ENCODE measurements at regions not wholly inside any gene's neighbourhood (a gene's known extent, or its start where the extent isn't known, plus 50 kb on each side); places are given as distances from the start of the nearest gene placed in this dataset.

DNA sequence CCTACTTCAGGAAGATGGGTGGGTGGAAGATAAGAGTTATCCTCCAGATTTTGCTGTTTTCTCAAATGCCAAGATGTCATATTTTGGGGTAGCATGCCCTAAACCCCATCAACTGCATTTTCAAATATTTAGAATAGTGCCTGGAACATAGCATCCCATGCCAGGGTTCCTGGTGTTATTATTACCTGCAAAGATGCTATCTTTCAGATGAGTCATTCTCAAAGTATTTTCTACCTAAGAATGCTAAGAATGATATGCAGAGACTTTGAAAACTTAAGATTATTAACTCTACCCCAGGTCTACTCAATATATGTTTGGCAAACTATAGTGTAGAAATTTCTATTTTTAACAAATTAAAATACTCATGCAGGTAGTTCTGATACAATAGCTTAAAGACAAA is 934.3 kb upstream of the SLIT2 start:
- TF ChIP-seq, protein P1, sequence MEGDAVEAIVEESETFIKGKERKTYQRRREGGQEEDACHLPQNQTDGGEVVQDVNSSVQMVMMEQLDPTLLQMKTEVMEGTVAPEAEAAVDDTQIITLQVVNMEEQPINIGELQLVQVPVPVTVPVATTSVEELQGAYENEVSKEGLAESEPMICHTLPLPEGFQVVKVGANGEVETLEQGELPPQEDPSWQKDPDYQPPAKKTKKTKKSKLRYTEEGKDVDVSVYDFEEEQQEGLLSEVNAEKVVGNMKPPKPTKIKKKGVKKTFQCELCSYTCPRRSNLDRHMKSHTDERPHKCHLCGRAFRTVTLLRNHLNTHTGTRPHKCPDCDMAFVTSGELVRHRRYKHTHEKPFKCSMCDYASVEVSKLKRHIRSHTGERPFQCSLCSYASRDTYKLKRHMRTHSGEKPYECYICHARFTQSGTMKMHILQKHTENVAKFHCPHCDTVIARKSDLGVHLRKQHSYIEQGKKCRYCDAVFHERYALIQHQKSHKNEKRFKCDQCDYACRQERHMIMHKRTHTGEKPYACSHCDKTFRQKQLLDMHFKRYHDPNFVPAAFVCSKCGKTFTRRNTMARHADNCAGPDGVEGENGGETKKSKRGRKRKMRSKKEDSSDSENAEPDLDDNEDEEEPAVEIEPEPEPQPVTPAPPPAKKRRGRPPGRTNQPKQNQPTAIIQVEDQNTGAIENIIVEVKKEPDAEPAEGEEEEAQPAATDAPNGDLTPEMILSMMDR (conservative IDR thresholded peaks at IDR 0.05; ENCODE audit: control insufficient read depth, insufficient read depth, low read depth, low read length) = no peak
- no peak overlapping the region for H3K4me3 ChIP-seq (ENCODE audit: control insufficient read depth, low read depth, low read length)
- no peak for DNase-seq (ENCODE audit: low read depth)

DNA sequence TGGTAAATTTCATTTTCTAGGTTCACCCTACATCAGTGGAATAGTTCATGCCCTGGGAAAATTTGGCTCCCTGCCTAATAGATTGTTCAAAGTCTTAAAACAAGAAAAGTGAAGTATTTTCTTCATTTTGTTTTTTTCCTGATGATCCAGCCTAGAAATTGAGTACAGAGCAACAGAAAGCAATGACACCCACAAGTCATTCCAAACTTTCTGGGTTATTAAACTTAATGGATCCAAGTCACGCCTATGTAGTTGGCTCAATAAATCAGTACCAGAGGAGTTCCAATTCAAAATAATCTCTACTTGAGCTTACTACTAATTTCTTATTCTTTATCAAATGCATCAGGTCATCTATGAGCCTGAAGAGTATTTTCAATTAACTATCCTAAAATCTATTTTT is 937.6 kb upstream of the SLIT2 start:
- TF ChIP-seq, protein P1 (conservative IDR thresholded peaks at IDR 0.05; ENCODE audit: control insufficient read depth, insufficient read depth, low read depth, low read length) = no peak
- no peak overlapping the region for H3K4me3 ChIP-seq (ENCODE audit: control insufficient read depth, low read depth, low read length)
- no peak for DNase-seq (ENCODE audit: low read depth)

DNA sequence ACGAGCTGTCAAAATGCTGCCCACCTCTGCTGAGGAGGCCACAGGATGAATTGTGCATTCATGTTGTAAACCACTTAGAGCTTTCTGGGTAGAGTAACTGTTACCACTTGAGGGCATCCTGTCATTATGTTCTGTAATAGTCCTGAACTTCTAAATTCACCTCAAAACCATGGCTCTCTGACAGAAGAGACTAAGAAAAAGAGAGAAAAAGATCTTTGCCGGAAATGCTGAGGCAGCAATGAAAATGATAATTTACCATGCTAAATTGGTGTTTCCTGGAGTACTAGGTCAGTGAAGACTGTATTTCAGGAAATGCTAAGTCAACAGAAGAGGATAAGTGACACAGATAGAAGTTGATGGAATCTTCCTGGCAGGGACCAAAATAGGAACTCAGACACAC is 942.3 kb upstream of the SLIT2 start:
- no peak overlapping the region for H3K4me3 ChIP-seq (ENCODE audit: control insufficient read depth, low read depth, low read length)
- TF ChIP-seq, protein P1 (conservative IDR thresholded peaks at IDR 0.05; ENCODE audit: control insufficient read depth, insufficient read depth, low read depth, low read length) = peak; percentile 49
- peak; percentile 75 for DNase-seq (ENCODE audit: low read depth)

DNA sequence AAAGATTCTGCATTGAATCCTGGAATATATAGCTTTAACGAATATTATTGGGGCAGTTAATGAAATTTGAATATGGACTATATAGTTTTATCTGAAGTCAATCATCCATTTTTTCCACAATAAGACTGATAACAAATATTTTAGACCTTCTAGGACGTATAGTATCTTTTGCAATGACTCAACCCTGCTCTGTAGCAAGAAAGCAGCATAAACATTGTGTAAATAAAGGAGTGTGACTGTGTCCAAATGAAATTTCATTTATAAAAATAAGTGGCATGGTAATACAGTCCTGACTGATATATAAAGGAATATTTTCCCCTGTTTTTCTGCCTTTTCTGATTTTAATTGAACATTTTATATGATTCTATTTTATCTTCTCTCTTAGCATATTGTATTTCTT is 947.7 kb upstream of the SLIT2 start:
- no peak overlapping the region for H3K4me3 ChIP-seq (ENCODE audit: control insufficient read depth, low read depth, low read length)
- TF ChIP-seq, protein P1 (conservative IDR thresholded peaks at IDR 0.05; ENCODE audit: control insufficient read depth, insufficient read depth, low read depth, low read length) = no peak
- peak; percentile 9 for DNase-seq (ENCODE audit: low read depth)

DNA sequence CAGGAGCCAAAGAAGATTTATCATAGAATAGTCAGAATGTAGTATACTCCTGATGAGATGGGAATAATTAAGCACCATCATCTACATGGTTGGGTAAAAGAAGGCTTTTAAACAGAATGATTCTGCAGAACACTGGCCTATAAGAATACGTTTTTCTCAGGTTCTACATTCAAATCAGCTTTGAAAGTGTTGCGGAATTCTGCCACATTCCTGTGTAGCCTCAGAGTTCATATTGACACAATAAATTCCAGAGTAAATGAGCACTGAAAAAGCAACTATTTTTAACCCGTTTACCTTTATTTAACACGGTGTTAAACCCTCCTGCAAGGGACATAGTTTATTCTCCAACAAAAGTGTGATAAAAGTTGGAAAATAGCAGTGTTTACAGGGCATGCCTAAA is 950.2 kb upstream of the SLIT2 start:
- TF ChIP-seq, protein P1 (conservative IDR thresholded peaks at IDR 0.05; ENCODE audit: control insufficient read depth, insufficient read depth, low read depth, low read length) = no peak
- no peak overlapping the region for H3K4me3 ChIP-seq (ENCODE audit: control insufficient read depth, low read depth, low read length)
- no peak for DNase-seq (ENCODE audit: low read depth)

DNA sequence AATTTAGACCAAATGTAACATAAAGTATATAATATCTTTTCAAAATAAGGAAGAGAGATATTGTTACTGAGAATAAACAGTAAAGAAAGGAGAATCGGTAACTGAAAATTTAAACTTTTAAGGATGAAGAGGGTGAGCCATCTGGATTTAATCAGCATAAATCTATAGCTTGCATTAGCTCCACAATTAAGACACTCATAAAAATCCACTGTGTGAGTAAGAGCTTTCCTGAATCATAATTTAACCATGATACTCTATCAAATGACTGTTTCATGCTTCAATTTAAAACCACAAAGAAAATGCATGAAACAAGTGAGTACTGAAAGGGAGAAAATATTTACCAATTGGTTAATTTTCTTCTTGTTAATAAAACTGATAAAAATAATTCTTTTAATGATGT is 951.5 kb upstream of the SLIT2 start:
- DNase-seq (ENCODE audit: low read depth) = peak; percentile 84
- TF ChIP-seq, protein P1 (conservative IDR thresholded peaks at IDR 0.05; ENCODE audit: control insufficient read depth, insufficient read depth, low read depth, low read length) = no peak
- H3K4me3 ChIP-seq (ENCODE audit: control insufficient read depth, low read depth, low read length) = no peak overlapping the region

DNA sequence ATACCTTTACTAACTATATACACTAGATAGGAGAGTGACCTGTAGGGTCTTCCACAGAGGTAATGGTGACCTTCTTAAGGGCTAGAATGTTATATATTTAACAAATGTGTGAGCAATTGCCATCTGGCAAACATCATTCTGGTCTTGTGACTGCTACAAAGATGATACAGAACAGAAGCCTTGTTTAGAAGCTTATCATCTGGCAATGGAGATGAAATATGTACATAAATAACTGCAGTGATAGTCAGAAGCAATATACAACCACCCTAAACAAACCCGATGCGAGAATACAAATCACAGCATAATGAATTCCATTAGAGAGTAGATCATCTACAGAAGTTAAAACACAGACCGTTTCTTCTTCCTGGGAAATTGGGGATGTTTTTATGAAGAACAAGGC is 952.7 kb upstream of the SLIT2 start:
- TF ChIP-seq, protein P1 (conservative IDR thresholded peaks at IDR 0.05; ENCODE audit: control insufficient read depth, insufficient read depth, low read depth, low read length) = no peak
- peak; percentile 61 for DNase-seq (ENCODE audit: low read depth)
- no peak overlapping the region for H3K4me3 ChIP-seq (ENCODE audit: control insufficient read depth, low read depth, low read length)
